ENCODE measurements at regions not wholly inside any gene's neighbourhood (a gene's known extent, or its start where the extent isn't known, plus 50 kb on each side); places are given as distances from the start of the nearest gene placed in this dataset.

- TF ChIP-seq CTCF (IDR thresholded peaks at IDR 0.05) (no peak), POLR2A (IDR thresholded peaks at IDR 0.05) (no peak)
These were observed 1551.3 kb downstream of the CDH8 start for GRCh38 chr16:60484901-60485300.

All from lower leg skin (tissue), 3 donors.